RWPE2 (cell line): ENCODE measurements at regions not wholly inside any gene's neighbourhood (a gene's known extent, or its start where the extent isn't known, plus 50 kb on each side); places are given as distances from the start of the nearest gene placed in this dataset.

ENCODE experiments used
- ATAC-seq: fragments of 200-7000 bp; cut with Tn5 transposase; 3 replicates; pipeline ENCODE4 v1.9.1; 2021; ENCODE audit warnings: low read depth
- DNase-seq: peaks from one replicate; pipeline ENCODE4 v3.0.0-alpha.2; 2020; ENCODE audit warnings: low spot score
- H3K27ac ChIP-seq: fragments of 450-650 bp; 2 replicates; pipeline ENCODE4 v1.5.1; 2017; ENCODE audit warnings: mild to moderate bottlenecking; ENCODE audit not compliant: poor library complexity, severe bottlenecking
- H3K27me3 ChIP-seq: fragments of 250-450 bp; sonication (Bioruptor Pico); 2 replicates; pipeline ENCODE4 v1.5.1; 2021; ENCODE audit warnings: mild to moderate bottlenecking, moderate library complexity; ENCODE audit not compliant: insufficient read depth, poor library complexity, severe bottlenecking
- H3K36me3 ChIP-seq: fragments of 250-450 bp; sonication (Bioruptor Pico); 2 replicates; pipeline ENCODE4 v1.5.1; 2020; ENCODE audit warnings: low read depth, mild to moderate bottlenecking, moderate library complexity
- H3K4me1 ChIP-seq: fragments of 250-450 bp; sonication (Bioruptor Pico); 2 replicates; pipeline ENCODE4 v1.5.1; 2021; ENCODE audit warnings: mild to moderate bottlenecking, moderate library complexity; ENCODE audit not compliant: insufficient read depth, poor library complexity, severe bottlenecking
- H3K4me3 ChIP-seq: fragments of 250-450 bp; sonication (Bioruptor Pico); 2 replicates; pipeline ENCODE4 v1.5.1; 2021; ENCODE audit warnings: mild to moderate bottlenecking, moderate library complexity; ENCODE audit not compliant: severe bottlenecking
- H3K9me3 ChIP-seq: fragments of 250-450 bp; sonication (Bioruptor Pico); 2 replicates; pipeline ENCODE4 v1.5.1; 2021; ENCODE audit warnings: mild to moderate bottlenecking, moderate library complexity; ENCODE audit not compliant: severe bottlenecking
- CTCF ChIP-seq: fragments of 450-650 bp; IDR thresholded peaks from one replicate; pipeline ENCODE4 v1.5.1; 2017; ENCODE audit warnings: mild to moderate bottlenecking, moderate library complexity; ENCODE audit not compliant: poor library complexity, severe bottlenecking

DNA sequence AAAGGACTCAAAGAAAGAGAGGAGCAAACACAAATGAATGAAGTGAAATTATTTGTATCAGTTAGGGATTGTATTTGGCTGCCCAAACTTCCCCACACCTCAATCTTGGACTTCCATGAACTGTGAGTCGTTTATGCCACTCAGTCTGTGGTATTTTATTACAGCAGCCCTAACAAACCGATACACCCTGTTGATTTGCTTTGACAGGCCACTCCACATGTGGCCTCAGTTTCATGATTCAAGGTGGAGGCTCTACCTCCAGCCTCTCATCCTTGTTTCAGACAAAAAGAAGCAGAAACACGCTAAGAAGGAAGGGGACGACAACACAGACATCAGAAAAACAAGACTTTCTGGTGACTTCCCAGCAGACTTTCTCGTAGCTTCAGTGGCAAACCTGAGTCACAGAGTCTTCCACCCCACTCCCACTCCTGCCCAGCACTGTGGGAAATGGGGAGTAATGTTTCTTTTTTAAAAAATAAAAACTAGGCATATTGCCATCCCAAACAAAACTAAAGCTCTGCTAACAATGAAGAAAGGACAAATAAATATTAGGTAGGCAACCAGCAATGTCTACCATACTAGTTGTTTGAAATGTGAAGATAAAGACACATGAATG, 52.2 kb upstream of the ABCA1 start:
- H3K4me3 ChIP-seq = no peak overlapping the region
- no peak overlapping the region for H3K27ac ChIP-seq
- no peaks in the 10 kb centered on the region for H3K9me3 ChIP-seq
- no peak for TF ChIP-seq CTCF
- no peak for ATAC-seq
- H3K36me3 ChIP-seq = no peaks in the 10 kb centered on the region
- no peaks in the 10 kb centered on the region for H3K4me1 ChIP-seq
- DNase-seq = no peak
- no peaks in the 10 kb centered on the region for H3K27me3 ChIP-seq

DNA sequence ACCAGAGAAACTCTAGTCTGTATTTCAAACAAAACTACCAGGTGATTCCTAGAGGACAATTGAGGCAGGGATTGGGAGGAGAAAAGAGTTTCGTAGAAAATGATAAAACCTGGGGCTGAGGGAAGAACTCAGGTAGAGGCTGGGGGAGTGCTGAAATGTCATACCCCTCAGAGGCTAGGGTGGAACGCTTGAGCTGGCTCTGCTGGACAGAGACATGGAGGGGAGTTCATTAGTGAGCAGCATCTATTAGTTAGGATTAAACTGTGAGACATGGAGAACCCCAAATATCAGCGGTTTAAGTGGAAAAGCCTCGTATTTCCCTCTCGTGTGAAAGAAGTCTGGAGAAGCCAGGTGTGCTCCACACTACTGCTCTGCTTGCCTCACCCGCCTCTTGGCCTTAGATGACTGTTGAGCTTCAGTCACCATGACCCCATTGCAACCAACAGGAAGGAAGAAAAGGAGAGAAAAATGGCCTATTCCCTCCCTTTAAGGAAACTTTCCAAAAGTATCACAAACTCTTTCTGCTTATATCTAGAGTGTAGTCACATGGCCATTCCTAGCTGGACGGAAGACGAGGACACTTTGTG, 53.7 kb upstream of the ABCA1 start:
- DNase-seq (no peak), ATAC-seq (no peak)
- no peaks in the 10 kb centered on the region for H3K4me1 ChIP-seq
- H3K27ac ChIP-seq = no peak overlapping the region
- TF ChIP-seq CTCF = no peak
- H3K4me3 ChIP-seq = no peak overlapping the region
- no peaks in the 10 kb centered on the region for H3K27me3 ChIP-seq
- no peaks in the 10 kb centered on the region for H3K9me3 ChIP-seq
- no peaks in the 10 kb centered on the region for H3K36me3 ChIP-seq

- Histone ChIP-seq H3K36me3 (no peaks in the 10 kb centered on the region), H3K27me3 (no peaks in the 10 kb centered on the region), H3K4me3 (no peak overlapping the region), H3K4me1 (no peaks in the 10 kb centered on the region), H3K9me3 (no peaks in the 10 kb centered on the region), H3K27ac (no peak overlapping the region)
- TF ChIP-seq CTCF = no peak
- ATAC-seq (no peak), DNase-seq (no peak)
Observed at GRCh38 chr9:104982543-104982942, 54.6 kb upstream of the ABCA1 start.

- Histone ChIP-seq H3K9me3 (no peaks in the 10 kb centered on the region), H3K36me3 (no peaks in the 10 kb centered on the region), H3K27me3 (no peaks in the 10 kb centered on the region), H3K4me3 (no peak overlapping the region), H3K27ac (no peak overlapping the region), H3K4me1 (no peaks in the 10 kb centered on the region)
- no peak for DNase-seq
- TF ChIP-seq CTCF = no peak
- no peak for ATAC-seq
Observed at GRCh38 chr9:104983491-104983890, 55.5 kb upstream of the ABCA1 start.

- Histone ChIP-seq H3K9me3 (no peaks in the 10 kb centered on the region), H3K36me3 (no peaks in the 10 kb centered on the region), H3K4me1 (no peaks in the 10 kb centered on the region), H3K27ac (no peak overlapping the region), H3K4me3 (no peak overlapping the region), H3K27me3 (no peaks in the 10 kb centered on the region)
- no peak for TF ChIP-seq CTCF
- DNase-seq (no peak), ATAC-seq (no peak)
Observed at GRCh38 chr9:104984121-104984520, 56.2 kb upstream of the ABCA1 start.
